HG03442 (cell line): ENCODE measurements at regions not wholly inside any gene's neighbourhood (a gene's known extent, or its start where the extent isn't known, plus 50 kb on each side); places are given as distances from the start of the nearest gene placed in this dataset.
"Not testable (repeated sequence)": the region's sequence is repeated elsewhere in the genome, so short reads cannot be mapped to it uniquely, and the experiment has no call there.

Experiments
- ATAC-seq: cut with Tn5 transposase; IDR thresholded peaks from one replicate; pipeline ENCODE4 v1.9.1; 2021; ENCODE audit warnings: mild to moderate bottlenecking, moderate library complexity; ENCODE audit not compliant: unreplicated experiment

DNA sequence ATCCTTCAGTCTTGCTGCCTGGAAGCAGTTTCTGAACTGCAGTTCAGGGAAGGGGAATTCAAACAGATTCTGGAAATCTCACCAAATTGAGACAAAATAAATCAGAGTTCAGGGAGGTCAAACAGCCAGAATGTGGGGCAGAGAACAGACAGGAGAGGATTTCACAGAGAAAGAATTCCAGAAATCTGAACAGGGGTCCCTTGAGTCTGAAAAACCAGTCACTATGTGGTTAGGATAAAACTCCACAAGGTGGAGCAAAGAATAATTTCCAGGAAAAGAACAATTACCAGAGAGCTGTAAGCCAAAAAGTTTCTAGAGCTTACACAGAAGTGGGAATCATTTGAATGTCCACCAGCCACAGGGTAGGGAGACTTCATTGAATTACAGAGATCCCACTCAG, 84.7 kb downstream of the URB2 start:
- ATAC-seq = no peak

- no peak for ATAC-seq
Measured at GRCh38 chr1:229714306-229714705, 88.3 kb downstream of the URB2 start.

DNA sequence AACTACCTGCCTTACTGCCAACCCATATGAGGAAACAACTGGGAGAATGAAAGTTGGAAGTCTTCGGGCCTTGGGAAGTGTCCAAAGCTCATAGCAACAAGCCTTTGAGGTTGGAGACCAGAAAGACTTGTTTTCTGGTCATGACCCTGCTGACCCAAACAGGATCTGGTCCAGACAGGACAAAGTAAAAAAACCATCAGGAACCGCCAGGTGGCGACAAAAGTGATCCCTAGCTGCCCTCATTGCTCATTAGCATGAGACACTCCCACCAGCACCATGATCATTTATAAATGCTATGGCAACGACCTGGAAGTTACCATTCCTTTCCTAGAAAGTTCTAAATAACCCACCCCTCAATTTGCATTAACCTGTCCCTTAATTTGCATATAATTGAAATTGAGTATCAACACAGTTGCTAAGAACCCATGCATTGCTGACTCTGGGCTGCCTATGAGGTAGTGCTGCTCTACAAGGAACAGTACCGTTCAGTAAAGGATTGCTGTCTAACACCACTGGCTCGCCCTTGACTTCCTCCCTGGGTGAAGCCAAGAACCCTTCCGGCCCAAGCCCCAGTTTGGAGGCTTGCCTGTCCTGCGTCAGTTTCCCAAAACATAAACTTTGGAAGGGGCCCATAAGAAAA, 89.0 kb downstream of the URB2 start:
- ATAC-seq = peak; percentile 42

DNA sequence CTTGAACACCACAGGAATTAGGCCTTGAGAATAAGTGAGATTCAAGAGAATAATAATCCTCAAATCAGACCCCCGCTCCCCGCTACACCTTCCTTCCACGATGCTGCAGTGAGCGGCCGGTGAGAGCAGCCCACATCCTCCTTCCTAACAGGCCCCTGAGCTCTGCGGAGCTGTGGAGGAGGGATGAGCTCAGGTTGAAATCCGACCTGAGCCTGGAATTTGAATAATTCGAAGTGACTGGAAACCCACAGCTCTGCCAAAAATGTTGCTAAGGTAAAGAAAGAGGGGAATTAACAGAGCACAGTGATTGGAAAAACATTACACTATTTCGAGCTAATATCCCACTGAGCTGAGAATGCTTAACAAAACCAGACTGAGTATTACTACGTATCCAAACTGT, 90.0 kb downstream of the URB2 start:
- ATAC-seq = no peak

GRCh38 chr1:229716704-229717103, 90.7 kb downstream of the URB2 start:
- ATAC-seq = no peak

GRCh38 chr1:229717786-229718576, 91.9 kb downstream of the URB2 start:
- no peak for ATAC-seq

DNA sequence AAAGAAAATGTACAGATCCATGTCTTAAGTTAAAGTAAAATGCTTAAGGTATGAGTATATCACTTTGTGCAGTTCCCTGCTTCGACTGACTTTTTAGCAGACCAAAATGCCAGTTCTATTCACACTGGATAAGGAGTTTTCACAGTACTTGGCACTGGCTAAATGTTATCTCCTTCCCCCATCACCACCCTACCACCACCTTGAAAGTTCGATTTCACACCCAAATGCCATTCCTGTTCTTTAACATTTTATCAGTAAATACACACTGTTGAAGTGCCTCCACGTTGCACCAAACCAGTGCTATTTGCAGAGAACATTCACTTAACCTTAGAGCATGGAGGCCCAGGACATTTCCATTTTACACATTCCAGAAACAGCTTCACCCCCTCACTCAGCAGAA, 100.0 kb downstream of the URB2 start:
- ATAC-seq = no peak

DNA sequence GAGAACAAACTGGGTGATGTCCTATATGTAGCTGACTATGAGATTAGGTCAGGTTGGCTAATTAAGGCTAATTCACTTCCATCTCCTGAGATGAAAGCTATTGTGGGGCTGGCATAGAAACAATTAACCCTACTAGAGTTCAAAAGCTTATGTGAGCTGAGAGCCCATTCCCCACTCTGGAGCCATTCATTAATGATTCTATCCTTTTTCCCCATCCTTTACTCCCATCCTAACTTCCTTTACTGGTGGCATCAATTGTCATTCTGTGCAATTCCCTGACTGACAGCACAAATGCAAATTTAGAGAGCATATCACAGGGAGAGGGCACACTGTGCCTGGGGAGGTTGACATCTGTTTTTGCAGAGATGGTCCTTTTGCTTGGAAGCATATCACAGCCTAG, 103.9 kb downstream of the URB2 start:
- no peak for ATAC-seq

GRCh38 chr1:229730573-229730972, 104.5 kb downstream of the URB2 start:
- ATAC-seq = no peak

DNA sequence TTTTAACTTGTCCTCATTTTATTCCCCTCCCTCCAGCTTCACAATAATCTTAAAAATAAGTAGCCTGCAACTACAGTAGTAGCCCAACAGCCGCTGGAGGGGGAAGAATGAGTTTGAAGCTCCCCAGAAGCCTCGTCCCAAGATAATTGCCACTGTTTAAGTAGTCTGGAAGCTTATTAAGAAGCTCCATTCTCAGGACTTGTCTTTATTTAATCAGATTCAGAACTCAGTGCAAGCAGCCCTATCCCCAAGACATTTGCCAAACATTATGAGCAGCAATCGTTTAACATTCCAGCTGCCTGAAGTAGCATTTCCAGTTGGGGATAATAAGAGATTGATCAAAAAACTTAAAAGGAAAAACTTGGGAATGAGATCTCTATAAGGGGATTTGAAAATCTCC, 106.0 kb downstream of the URB2 start:
- no peak for ATAC-seq

GRCh38 chr1:229736376-229736775, 110.3 kb downstream of the URB2 start:
- no peak for ATAC-seq

DNA sequence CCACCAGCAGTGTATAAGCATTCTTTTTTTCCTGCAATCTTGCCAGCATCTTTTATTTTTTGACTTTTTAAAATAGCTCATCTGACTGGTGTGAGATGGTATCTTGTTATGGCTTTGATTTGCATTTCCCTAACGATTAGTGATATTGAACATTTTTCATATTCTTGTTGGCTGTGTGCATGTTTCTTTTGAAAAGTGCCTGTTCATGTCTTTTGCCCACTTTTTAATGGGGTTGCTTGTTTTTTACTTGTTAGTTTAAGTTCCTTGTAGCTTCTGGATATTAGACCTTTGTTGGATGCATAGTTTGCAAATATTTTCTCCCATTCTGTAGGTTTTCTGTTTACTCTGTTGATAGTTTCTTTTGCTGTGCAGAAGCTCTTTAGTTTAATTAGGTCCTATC, 116.6 kb downstream of the URB2 start:
- ATAC-seq = not testable (repeated sequence)

- ATAC-seq = no peak
Measured at GRCh38 chr1:229749992-229750391, 123.9 kb downstream of the URB2 start.

DNA sequence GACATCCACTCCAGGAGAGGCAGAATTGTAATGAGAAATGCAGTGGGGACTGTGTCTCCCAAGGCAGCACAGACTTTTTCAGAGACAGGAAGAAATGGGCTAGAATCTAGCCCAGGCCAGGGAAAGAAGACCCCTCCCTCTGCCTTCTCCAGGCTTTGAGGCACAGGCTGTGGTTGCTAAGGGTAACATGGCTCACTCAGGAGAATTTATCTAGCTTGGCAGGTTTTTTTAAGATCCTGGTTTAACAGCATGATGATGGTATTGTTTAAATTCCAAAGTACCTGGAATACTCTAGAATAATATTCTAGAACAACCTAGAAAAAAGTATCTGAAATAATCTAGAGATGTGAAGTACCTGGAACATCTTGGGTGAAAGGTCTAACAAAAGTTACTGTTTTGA, 125.6 kb downstream of the URB2 start:
- ATAC-seq = no peak

DNA sequence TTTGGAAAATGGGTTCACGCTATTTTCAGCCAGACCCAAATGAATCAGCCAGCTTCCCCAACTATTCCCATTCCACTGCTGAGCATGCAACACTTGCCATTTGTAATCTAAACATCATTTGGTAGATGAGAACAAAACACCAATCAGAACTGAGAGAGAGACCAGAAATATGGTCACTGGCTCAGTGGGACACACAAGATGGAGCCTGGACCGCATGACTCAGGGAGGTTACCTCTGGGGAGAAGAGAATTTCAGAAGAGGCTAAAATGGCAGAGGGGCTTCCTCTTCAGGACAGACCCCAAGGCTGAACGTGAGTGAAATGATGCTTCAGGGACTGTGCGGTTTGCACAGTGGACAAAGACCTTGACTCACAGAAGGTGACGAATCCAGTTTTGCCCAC, 126.6 kb downstream of the URB2 start:
- ATAC-seq = no peak

DNA sequence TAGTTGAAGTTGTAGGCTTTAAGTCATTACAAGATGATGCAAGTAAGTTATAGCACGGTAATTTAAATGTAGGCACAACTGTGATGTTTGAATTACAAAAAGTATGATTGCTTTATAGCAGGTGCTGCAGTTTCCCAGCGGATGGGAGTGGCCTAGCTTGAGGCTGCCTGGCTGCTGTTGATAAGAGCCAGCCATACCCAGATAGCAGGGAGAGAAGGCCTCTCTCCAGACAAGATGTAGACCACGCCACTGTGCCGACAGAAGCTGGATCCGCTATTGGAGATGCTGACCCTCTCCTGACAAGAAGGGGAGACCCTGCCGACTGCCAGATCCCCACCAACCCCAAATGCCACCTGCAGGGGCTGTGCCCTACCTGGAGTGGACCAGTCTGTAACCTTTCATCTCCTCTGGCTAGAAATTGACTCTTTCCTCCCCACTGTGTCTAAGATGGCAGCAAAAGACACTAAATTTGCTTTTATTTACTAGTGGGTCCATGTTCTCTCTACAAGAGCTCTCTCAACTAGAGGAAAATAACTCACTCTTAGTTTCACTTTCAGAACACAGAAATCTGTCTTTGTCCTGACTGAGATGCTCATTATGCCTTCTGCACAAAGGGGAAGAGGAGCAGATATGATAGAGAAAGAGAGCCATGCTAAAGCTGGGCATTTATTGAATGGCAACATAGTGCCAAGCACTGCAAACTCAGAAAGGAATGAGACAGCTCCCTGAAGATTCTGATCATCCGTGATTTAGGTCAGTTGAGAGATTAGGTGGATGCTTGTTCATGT, 127.9 kb downstream of the URB2 start:
- no peak for ATAC-seq

GRCh38 chr1:229756666-229757065, 130.6 kb downstream of the URB2 start:
- ATAC-seq = no peak

DNA sequence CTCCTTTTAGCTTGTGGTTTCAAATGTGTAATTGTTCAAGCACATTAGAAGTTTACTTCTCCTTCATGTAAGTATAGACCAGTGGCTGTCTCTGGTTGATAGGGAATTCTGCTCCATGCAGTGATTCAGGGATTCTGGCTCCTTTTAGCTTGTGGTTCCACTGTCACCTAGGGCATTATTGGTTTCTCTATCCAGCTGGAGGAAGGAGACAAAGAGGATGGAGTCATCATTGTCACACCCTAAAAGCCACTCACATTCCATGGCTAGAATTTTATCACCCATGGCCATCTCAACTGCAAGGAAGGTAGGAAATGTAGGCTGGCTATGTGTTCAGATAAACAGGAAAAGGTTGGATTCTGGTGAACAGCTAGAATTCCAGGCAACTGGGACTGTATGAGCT, 131.2 kb downstream of the URB2 start:
- ATAC-seq = no peak

DNA sequence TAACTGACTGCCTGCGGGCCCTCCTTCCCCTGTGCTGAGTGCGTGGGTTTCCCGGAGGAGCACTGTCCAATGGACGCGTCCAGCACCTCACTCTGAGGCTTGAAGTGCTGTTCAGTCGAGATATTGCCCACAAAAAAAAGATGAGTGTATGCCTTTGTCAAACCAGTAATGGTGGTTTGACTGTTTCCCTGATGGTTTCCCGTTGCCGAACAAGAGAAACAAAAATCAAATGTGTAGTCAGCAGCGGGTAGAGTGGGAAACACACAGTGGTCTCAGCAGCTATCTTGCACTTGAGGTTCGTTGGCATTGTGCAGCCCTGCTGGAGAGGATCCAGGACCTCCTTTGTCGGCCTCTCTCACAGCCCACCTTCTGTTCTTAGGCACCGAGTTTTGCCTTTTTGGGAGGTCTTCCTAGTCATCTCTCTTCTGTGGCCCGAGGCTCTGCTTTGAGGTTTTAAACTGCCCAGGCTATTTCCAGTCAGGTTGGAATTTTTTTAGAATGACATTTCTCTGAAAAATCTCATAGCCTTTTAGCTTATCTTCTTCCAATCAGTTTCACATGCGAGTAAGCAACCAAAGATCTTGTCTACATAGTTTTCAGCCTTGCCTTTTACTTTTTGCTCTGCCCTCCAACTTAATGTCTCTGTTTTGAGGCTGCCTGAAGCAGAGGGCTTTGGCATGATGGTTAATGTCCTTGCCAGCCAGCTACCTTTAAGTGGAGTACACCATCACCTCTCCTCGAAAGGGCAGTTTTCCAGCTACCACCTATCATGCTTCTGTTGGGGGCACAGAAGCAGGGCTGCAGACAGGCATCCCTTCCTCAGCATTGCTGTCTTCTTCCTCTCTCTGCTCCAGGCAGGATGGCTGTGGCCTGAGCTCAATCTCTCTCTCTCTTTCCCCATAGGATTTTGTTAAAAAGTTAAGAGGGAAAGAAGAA, 132.3 kb downstream of the URB2 start:
- no peak for ATAC-seq

GRCh38 chr1:229759037-229759435, 133.0 kb downstream of the URB2 start:
- ATAC-seq = no peak

- no peak for ATAC-seq
Measured at GRCh38 chr1:229759586-229759985, 133.5 kb downstream of the URB2 start.
